ENCODE measurements at regions not wholly inside any gene's neighbourhood (a gene's known extent, or its start where the extent isn't known, plus 50 kb on each side); places are given as distances from the start of the nearest gene placed in this dataset.

DNA sequence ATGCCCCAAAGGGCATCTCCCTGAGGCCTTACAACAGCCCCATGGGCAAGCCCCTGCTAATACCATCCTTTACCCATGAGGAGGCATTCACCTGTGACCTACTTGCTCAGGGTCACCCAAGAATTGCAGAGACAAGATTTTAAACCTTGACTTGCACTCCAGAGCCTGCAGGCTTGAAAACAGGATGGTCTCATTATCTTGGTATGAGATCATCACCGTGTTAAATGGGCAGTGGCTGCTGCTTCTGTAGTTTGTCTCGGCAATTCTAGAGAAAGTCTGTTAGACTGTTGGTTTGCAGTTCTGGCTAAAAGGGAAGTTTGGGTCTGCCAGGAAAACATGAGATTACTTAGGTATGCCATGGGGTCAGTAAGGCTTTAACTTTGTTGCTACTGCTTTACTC lies 698.9 kb downstream of the GALR1 start:
- Histone ChIP-seq H3K79me2 (ENCODE audit: control insufficient read depth, low read length) (no peaks in the 10 kb centered on the region), H3F3A (ENCODE audit: control insufficient read depth, insufficient read depth) (no peaks in the 10 kb centered on the region), H3K4me3 (ENCODE audit: low read length) (no peak overlapping the region), H3K36me3 (ENCODE audit: control insufficient read depth, low read length) (no peaks in the 10 kb centered on the region), H3K9me2 (replicated peaks; ENCODE audit: control insufficient read depth, low read length) (no peaks in the 10 kb centered on the region), H3K27me3 (ENCODE audit: control insufficient read depth, low read length) (no peaks in the 10 kb centered on the region), H3K9me3 (ENCODE audit: control insufficient read depth, insufficient read depth, low read length) (no peaks in the 10 kb centered on the region), H3K4me2 (ENCODE audit: low read length) (no peak overlapping the region), H3K27ac (ENCODE audit: low read depth, low read length) (no peak overlapping the region), H3K4me1 (ENCODE audit: control insufficient read depth, low read length) (no peaks in the 10 kb centered on the region), H4K20me1 (ENCODE audit: control insufficient read depth, insufficient read depth, low read depth, low read length) (no peaks in the 10 kb centered on the region)
- TF ChIP-seq, protein P1, sequence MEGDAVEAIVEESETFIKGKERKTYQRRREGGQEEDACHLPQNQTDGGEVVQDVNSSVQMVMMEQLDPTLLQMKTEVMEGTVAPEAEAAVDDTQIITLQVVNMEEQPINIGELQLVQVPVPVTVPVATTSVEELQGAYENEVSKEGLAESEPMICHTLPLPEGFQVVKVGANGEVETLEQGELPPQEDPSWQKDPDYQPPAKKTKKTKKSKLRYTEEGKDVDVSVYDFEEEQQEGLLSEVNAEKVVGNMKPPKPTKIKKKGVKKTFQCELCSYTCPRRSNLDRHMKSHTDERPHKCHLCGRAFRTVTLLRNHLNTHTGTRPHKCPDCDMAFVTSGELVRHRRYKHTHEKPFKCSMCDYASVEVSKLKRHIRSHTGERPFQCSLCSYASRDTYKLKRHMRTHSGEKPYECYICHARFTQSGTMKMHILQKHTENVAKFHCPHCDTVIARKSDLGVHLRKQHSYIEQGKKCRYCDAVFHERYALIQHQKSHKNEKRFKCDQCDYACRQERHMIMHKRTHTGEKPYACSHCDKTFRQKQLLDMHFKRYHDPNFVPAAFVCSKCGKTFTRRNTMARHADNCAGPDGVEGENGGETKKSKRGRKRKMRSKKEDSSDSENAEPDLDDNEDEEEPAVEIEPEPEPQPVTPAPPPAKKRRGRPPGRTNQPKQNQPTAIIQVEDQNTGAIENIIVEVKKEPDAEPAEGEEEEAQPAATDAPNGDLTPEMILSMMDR (IDR thresholded peaks at IDR 0.05; ENCODE audit: low read depth, low read length, poor library complexity, severe bottlenecking) = no peak
- no peak for TF ChIP-seq EZH2phosphoT487 (IDR thresholded peaks at IDR 0.05; ENCODE audit: borderline replicate concordance, low read length)

DNA sequence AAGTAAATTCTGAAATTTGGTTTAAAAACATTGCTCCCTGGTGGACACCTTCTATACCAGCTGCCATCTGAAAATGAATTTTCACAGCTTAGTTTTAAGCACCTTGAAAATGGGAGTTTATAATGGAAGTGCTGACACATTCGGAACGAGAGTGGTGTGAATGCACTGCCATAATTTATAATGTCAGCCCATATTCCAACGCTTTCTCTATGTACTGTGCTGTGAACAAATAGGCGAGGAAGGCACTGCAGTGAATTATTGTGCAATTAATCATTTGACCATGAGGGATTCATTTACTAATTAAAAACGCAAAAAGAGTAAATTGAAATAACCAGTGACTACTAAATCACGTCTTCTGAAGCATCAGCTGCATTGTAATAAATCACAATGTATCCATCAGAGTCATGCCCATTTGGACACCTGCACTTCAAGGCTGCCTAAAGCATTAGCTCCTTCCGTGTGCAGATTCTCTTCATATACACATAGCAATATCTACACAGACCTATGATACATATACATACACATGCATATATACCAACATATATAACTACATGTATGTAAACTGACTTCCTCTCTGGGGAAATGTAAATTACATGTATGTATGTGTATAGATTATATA lies 699.8 kb downstream of the GALR1 start:
- Histone ChIP-seq H3K9me2 (replicated peaks; ENCODE audit: control insufficient read depth, low read length) (no peaks in the 10 kb centered on the region), H3K4me2 (ENCODE audit: low read length) (no peak overlapping the region), H3K27ac (ENCODE audit: low read depth, low read length) (no peak overlapping the region), H4K20me1 (ENCODE audit: control insufficient read depth, insufficient read depth, low read depth, low read length) (no peaks in the 10 kb centered on the region), H3K36me3 (ENCODE audit: control insufficient read depth, low read length) (no peaks in the 10 kb centered on the region), H3K79me2 (ENCODE audit: control insufficient read depth, low read length) (no peaks in the 10 kb centered on the region), H3F3A (ENCODE audit: control insufficient read depth, insufficient read depth) (no peaks in the 10 kb centered on the region), H3K27me3 (ENCODE audit: control insufficient read depth, low read length) (no peaks in the 10 kb centered on the region), H3K4me3 (ENCODE audit: low read length) (no peak overlapping the region), H3K4me1 (ENCODE audit: control insufficient read depth, low read length) (no peaks in the 10 kb centered on the region), H3K9me3 (ENCODE audit: control insufficient read depth, insufficient read depth, low read length) (no peaks in the 10 kb centered on the region)
- TF ChIP-seq EZH2phosphoT487 (IDR thresholded peaks at IDR 0.05; ENCODE audit: borderline replicate concordance, low read length) = no peak
- TF ChIP-seq, protein P1 (IDR thresholded peaks at IDR 0.05; ENCODE audit: low read depth, low read length, poor library complexity, severe bottlenecking) = no peak

DNA sequence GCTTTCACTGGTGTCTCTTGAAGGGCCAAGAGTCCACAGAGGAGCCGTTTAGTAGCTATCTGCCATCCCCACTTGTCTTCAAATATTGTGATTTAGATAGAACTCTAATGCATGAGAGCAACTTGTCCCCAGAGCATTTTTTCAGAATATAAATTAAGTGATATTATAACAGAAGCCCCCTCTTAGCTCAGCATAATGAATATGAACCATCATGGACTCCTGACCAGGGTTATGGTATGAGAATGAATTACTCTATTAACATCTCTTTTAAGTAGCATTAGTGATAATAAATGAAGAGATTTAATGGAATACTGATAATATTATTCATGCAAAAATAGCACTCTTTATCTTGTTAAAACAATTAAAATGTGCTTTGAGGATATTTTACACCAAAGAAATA lies 709.6 kb downstream of the GALR1 start:
- no peaks in the 10 kb centered on the region for H3F3A ChIP-seq (ENCODE audit: control insufficient read depth, insufficient read depth)
- H3K4me3 ChIP-seq (ENCODE audit: low read length) = no peak overlapping the region
- H3K4me2 ChIP-seq (ENCODE audit: low read length) = no peak overlapping the region
- no peak for TF ChIP-seq EZH2phosphoT487 (IDR thresholded peaks at IDR 0.05; ENCODE audit: borderline replicate concordance, low read length)
- TF ChIP-seq, protein P1 (IDR thresholded peaks at IDR 0.05; ENCODE audit: low read depth, low read length, poor library complexity, severe bottlenecking) = no peak
- H3K79me2 ChIP-seq (ENCODE audit: control insufficient read depth, low read length) = no peaks in the 10 kb centered on the region
- peaks cover 8% of the 10 kb centered on the region; the same call in 1 of the 2 replicates for H3K9me3 ChIP-seq (ENCODE audit: control insufficient read depth, insufficient read depth, low read length)
- no peak overlapping the region for H3K27ac ChIP-seq (ENCODE audit: low read depth, low read length)
- H3K27me3 ChIP-seq (ENCODE audit: control insufficient read depth, low read length) = no peaks in the 10 kb centered on the region
- H3K4me1 ChIP-seq (ENCODE audit: control insufficient read depth, low read length) = no peaks in the 10 kb centered on the region
- H3K36me3 ChIP-seq (ENCODE audit: control insufficient read depth, low read length) = no peaks in the 10 kb centered on the region
- H3K9me2 ChIP-seq (replicated peaks; ENCODE audit: control insufficient read depth, low read length) = no peaks in the 10 kb centered on the region
- no peaks in the 10 kb centered on the region for H4K20me1 ChIP-seq (ENCODE audit: control insufficient read depth, insufficient read depth, low read depth, low read length)
